IMR-90 (cell line): ENCODE measurements at regions not wholly inside any gene's neighbourhood (a gene's known extent, or its start where the extent isn't known, plus 50 kb on each side); places are given as distances from the start of the nearest gene placed in this dataset.

Source experiments
- ATAC-seq: fragments of 200-7000 bp; cut with Tn5 transposase; 2 replicates; pipeline ENCODE4 v1.9.1; 2020; ENCODE audit warnings: low read depth, mild to moderate bottlenecking, moderate library complexity
- BruUV-seq: library from RNA; stranded (reverse); fragments of 400-500 nt; replicated peaks from 2 replicates; lab custom pipeline; 2021; lab: Mats Ljungman, UMichigan
- CTCF ChIA-PET: fragments of 300-600 bp; formaldehyde crosslinking; extraction: SDS; loops from one replicate; lab custom pipeline; 2021; ENCODE audit warnings: antibody characterized with exemption; lab: Yijun Ruan, JAX
- POLR2A ChIA-PET: fragments of 300-600 bp; sonication (Branson Sonifier 250); formaldehyde crosslinking; loops from one replicate; lab custom pipeline; 2022; ENCODE audit warnings: antibody characterized with exemption; ENCODE audit not compliant: unreplicated experiment; lab: Charles Lee
- DNase-seq: peaks from one replicate; pipeline ENCODE4 v3.0.0; 2013
- H2AFZ ChIP-seq: replicated peaks from 2 replicates; pipeline ENCODE3; 2013; ENCODE audit warnings: low read length, mild to moderate bottlenecking; ENCODE audit not compliant: poor library complexity
- H2AK5ac ChIP-seq: 2 replicates; pipeline ENCODE4 v1.6.1; 2013; ENCODE audit warnings: low read depth, low read length, inconsistent platforms
- H2AK9ac ChIP-seq: replicated peaks from 2 replicates; pipeline ENCODE3; 2013; ENCODE audit warnings: mild to moderate bottlenecking, low read depth, low read length, moderate library complexity; ENCODE audit not compliant: poor library complexity
- H2BK120ac ChIP-seq: 2 replicates; pipeline ENCODE4 v1.6.1; 2013; ENCODE audit warnings: low read depth, low read length, inconsistent platforms
- H2BK15ac ChIP-seq: 3 replicates; pipeline ENCODE4 v1.6.1; 2013; ENCODE audit warnings: low read depth, low read length, inconsistent platforms
- H2BK20ac ChIP-seq: 2 replicates; pipeline ENCODE4 v1.6.1; 2013; ENCODE audit warnings: low read depth, mild to moderate bottlenecking, inconsistent platforms, low read length, moderate library complexity
- H2BK5ac ChIP-seq: 2 replicates; pipeline ENCODE4 v1.6.1; 2013; ENCODE audit warnings: mild to moderate bottlenecking, low read depth, low read length, inconsistent platforms; ENCODE audit not compliant: poor library complexity, severe bottlenecking
- H3K14ac ChIP-seq: replicated peaks from 2 replicates; pipeline ENCODE4 v1.6.1; 2013; ENCODE audit warnings: low read depth, low read length, inconsistent platforms
- H3K18ac ChIP-seq: 2 replicates; pipeline ENCODE4 v1.6.1; 2013; ENCODE audit warnings: low read depth, low read length, control low read depth
- H3K23ac ChIP-seq: 2 replicates; pipeline ENCODE4 v1.6.1; 2013; ENCODE audit warnings: low read depth, low read length, inconsistent platforms
- H3K27ac ChIP-seq: 2 replicates; pipeline ENCODE4 v1.5.1; 2013; ENCODE audit warnings: mild to moderate bottlenecking, control low read depth, low read length; ENCODE audit not compliant: insufficient read depth
- H3K27me3 ChIP-seq: 2 replicates; pipeline ENCODE4 v1.6.1; 2013; ENCODE audit warnings: low read length; ENCODE audit not compliant: control insufficient read depth, insufficient read depth
- H3K36me3 ChIP-seq: 2 replicates; pipeline ENCODE4 v1.6.1; 2013; ENCODE audit warnings: low read length, mixed read lengths; ENCODE audit not compliant: control insufficient read depth, insufficient read depth
- H3K4ac ChIP-seq: 2 replicates; pipeline ENCODE4 v1.6.1; 2013; ENCODE audit warnings: low read depth, low read length, inconsistent platforms
- H3K4me1 ChIP-seq: 2 replicates; pipeline ENCODE4 v1.6.1; 2013; ENCODE audit warnings: low read length, mixed read lengths; ENCODE audit not compliant: control insufficient read depth, insufficient read depth
- H3K4me2 ChIP-seq: 2 replicates; pipeline ENCODE4 v1.6.1; 2013; ENCODE audit warnings: low read depth, mild to moderate bottlenecking, control low read depth, low read length, moderate library complexity
- H3K4me3 ChIP-seq: 2 replicates; pipeline ENCODE4 v1.5.1; 2013; ENCODE audit warnings: low read depth, mild to moderate bottlenecking, control low read depth, low read length, moderate library complexity; ENCODE audit not compliant: insufficient read depth
- H3K56ac ChIP-seq: 2 replicates; pipeline ENCODE4 v1.6.1; 2013; ENCODE audit warnings: low read length, inconsistent platforms; ENCODE audit not compliant: insufficient read depth; ENCODE audit errors: extremely low read depth
- H3K79me1 ChIP-seq, 2 experiments: 2 replicates each; pipeline ENCODE4 v1.6.1; 2013; ENCODE audit warnings: low read length in 2 of 2, inconsistent platforms in 1 of 2, low read depth in 1 of 2
- H3K9ac ChIP-seq: 2 replicates; pipeline ENCODE4 v1.6.1; 2013; ENCODE audit warnings: low read depth, low read length, control low read depth
- H3K9me1 ChIP-seq: 2 replicates; pipeline ENCODE4 v1.6.1; 2013; ENCODE audit warnings: low read length, inconsistent platforms; ENCODE audit not compliant: insufficient read depth
- H3K9me3 ChIP-seq: 2 replicates; pipeline ENCODE4 v1.6.1; 2013; ENCODE audit warnings: low read length; ENCODE audit not compliant: control insufficient read depth, insufficient read depth
- H4K20me1 ChIP-seq: 2 replicates; pipeline ENCODE4 v1.6.1; 2013; ENCODE audit warnings: low read length, inconsistent platforms; ENCODE audit not compliant: insufficient read depth
- H4K5ac ChIP-seq: 2 replicates; pipeline ENCODE4 v1.6.1; 2013; ENCODE audit warnings: mild to moderate bottlenecking, low read depth, low read length, control low read depth
- H4K8ac ChIP-seq, 2 experiments: 2 replicates each; pipeline ENCODE4 v1.6.1; 2013; ENCODE audit warnings: low read depth in 2 of 2, low read length in 2 of 2, control low read depth in 1 of 2, inconsistent platforms in 1 of 2
- H4K91ac ChIP-seq: 2 replicates; pipeline ENCODE4 v1.6.1; 2013; ENCODE audit warnings: low read depth, low read length, inconsistent platforms; ENCODE audit not compliant: insufficient read depth
- CEBPB ChIP-seq: IDR thresholded peaks from 2 replicates; pipeline ENCODE4 v1.6.1; 2012; ENCODE audit warnings: low read depth, low read length, improper control_type of control experiment
- CHD1 ChIP-seq: IDR thresholded peaks from 2 replicates; pipeline ENCODE4 v1.6.1; 2012; ENCODE audit warnings: low read depth, low read length, improper control_type of control experiment
- FOS ChIP-seq: fragments of 150-350 bp; IDR thresholded peaks from 2 replicates; pipeline ENCODE4 v1.6.1; 2016; ENCODE audit warnings: low read depth, low read length
- MAFK ChIP-seq: IDR thresholded peaks from 2 replicates; pipeline ENCODE4 v1.6.1; 2012; ENCODE audit warnings: low read depth, low read length, improper control_type of control experiment
- NFE2L2 ChIP-seq: fragments of 150-350 bp; IDR thresholded peaks from 2 replicates; pipeline ENCODE4 v1.6.1; 2016; ENCODE audit warnings: low read depth, mild to moderate bottlenecking, low read length
- POLR2A ChIP-seq: IDR thresholded peaks from 2 replicates; pipeline ENCODE4 v1.6.1; 2012; ENCODE audit warnings: mild to moderate bottlenecking, low read depth, low read length
- RFX5 ChIP-seq: IDR thresholded peaks from 2 replicates; pipeline ENCODE4 v1.8.0; 2012; ENCODE audit warnings: low read depth, mild to moderate bottlenecking, low read length, moderate library complexity
- SMC3 ChIP-seq: fragments of 150-350 bp; IDR thresholded peaks from 2 replicates; pipeline ENCODE4 v1.6.1; 2016; ENCODE audit warnings: low read depth, mild to moderate bottlenecking, antibody characterized with exemption, low read length, moderate library complexity
- WGBS, 2 experiments: methylation state at CpG; one replicate each; pipeline versions ENCODE4 v1.1.5 to v1.1.7; 2013; ENCODE audit warnings: missing lambda C conversion rate in 2 of 2; ENCODE audit not compliant: insufficient read length in 1 of 2; ENCODE audit errors: extremely low coverage in 2 of 2; 5-methylcytosine and 5-hydroxymethylcytosine counted together
- dilution Hi-C: fragments of 300-500 bp; cut with HindIII; formaldehyde crosslinking; loops from one replicate; pipeline ENCODE4 v1.14.3; 2018; ENCODE audit warnings: low sequenced_read_pairs; ENCODE audit not compliant: unreplicated experiment
- in situ Hi-C: fragments of 300-500 bp; cut with MboI; formaldehyde crosslinking; loops from 3 replicates; pipeline ENCODE4 v1.14.3; 2019; ENCODE audit warnings: low sequenced_read_pairs, inconsistent platforms, mixed read lengths
- intact Hi-C: fragments of 100-400 bp; cut with micrococcal nuclease; formaldehyde crosslinking; loops from 2 replicates; pipeline ENCODE4 v1.10.0; 2022

GRCh38 chr1:234874291-234875288 lies 254.0 kb downstream of the TOMM20 start:
- dilution Hi-C loops, result no loop called here
- Histone ChIP-seq H4K8ac (no peak overlapping the region), H3K27me3 (no peaks in the 10 kb centered on the region), H3K9me3 (no peaks in the 10 kb centered on the region), H2AK9ac (peak overlapping the region; percentile 15), H3K56ac (no peak overlapping the region), H3K23ac (no peak overlapping the region), H3K9ac (no peak overlapping the region), H3K4me2 (no peak overlapping the region), H2BK20ac (peak overlapping the region; percentile 22; the same call in 1 of the 2 replicates), H2AFZ (no peak overlapping the region), H2BK120ac (no peak overlapping the region), H4K91ac (no peak overlapping the region; the same call in 1 of the 2 replicates), H3K36me3 (no peaks in the 10 kb centered on the region), H3K4ac (peak overlapping the region; percentile 2; the same call in 1 of the 2 replicates), H3K27ac (no peak overlapping the region), H4K5ac (no peak overlapping the region), H3K14ac (no peak overlapping the region), H2AK5ac (peak overlapping the region; percentile 78), H4K20me1 (no peaks in the 10 kb centered on the region), H3K4me3 (no peak overlapping the region), H3K4me1 (peaks cover 4% of the 10 kb centered on the region; the same call in 1 of the 2 replicates), H3K9me1 (peaks cover 7% of the 10 kb centered on the region), H3K18ac (peak overlapping the region; percentile 8; the same call in 1 of the 2 replicates), H3K79me1 (no peaks in the 10 kb centered on the region), H2BK15ac (peak overlapping the region; percentile 58; the same call in 1 of the 3 replicates), H2BK5ac (no peak overlapping the region)
- ChIA-PET CTCF (no interaction called here), POLR2A (no interaction called here)
- no peak for TF ChIP-seq MAFK
- no peak for TF ChIP-seq POLR2A
- no peak for TF ChIP-seq RFX5
- TF ChIP-seq NFE2L2, result no peak
- no peak for TF ChIP-seq CHD1
- TF ChIP-seq SMC3, result no peak
- no peak for TF ChIP-seq CEBPB
- TF ChIP-seq FOS, result no peak
- DNase-seq (no peak), ATAC-seq (no peak)
- intact Hi-C loops, result no loop called here
- WGBS, 2 experiments, result 80% methylated on average over 1 of the region's 20 CpGs; no CpG with 5 or more reads in 1 of the 2 experiments
- no TSS peak for BruUV-seq
- in situ Hi-C loops, result loop anchor here (25.0 kb wide), 3 partner anchors 213 to 387 kb away; partner anchors contain the start of genes IRF2BP2 and TARBP1
